NCI-H128 (cell line): ENCODE measurements at regions not wholly inside any gene's neighbourhood (a gene's known extent, or its start where the extent isn't known, plus 50 kb on each side); places are given as distances from the start of the nearest gene placed in this dataset.

Experiments used
- DNase-seq: peaks from one replicate; lab custom pipeline; 2025; ENCODE audit not compliant: unreplicated experiment; lab: John Stamatoyannopoulos, UW

DNA sequence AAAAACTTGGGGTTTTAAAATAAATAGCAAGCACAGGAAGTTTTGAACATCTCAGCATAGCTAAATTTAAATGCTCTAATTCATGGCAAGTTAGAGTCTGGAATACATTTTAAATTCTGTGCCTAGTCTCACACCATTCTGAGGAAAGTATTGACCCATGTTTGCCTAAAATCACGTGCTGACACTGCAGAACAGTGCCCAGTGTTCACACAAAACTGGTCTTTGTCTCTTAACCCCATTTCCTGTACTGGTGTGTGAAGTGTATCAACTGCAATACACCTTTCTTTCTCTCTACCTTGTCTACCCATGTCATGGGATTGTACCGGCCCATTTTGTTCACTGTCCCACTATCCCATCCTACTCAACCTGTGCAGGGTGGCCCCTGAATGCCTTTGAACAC, 749.7 kb upstream of the POM121L12 start:
- no peak for DNase-seq

DNA sequence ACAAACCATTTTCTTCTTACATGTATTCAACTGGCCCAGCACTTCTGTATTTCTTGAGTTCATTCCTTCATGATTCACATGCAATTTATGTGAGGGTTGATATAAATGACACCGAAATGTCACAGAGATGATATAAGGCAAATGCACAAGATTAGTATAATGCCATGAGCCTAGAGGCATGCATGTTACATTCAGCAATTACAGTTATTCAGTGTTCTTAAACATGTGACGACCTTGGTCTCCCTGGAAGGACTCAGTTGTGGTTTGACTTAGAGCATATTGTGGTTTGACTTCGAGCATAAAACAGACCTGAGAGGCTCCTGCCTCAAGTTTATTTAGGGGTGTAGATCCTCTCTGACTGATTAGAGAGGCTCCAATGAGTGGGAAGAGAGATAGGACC, 752.1 kb upstream of the POM121L12 start:
- no peak for DNase-seq

DNA sequence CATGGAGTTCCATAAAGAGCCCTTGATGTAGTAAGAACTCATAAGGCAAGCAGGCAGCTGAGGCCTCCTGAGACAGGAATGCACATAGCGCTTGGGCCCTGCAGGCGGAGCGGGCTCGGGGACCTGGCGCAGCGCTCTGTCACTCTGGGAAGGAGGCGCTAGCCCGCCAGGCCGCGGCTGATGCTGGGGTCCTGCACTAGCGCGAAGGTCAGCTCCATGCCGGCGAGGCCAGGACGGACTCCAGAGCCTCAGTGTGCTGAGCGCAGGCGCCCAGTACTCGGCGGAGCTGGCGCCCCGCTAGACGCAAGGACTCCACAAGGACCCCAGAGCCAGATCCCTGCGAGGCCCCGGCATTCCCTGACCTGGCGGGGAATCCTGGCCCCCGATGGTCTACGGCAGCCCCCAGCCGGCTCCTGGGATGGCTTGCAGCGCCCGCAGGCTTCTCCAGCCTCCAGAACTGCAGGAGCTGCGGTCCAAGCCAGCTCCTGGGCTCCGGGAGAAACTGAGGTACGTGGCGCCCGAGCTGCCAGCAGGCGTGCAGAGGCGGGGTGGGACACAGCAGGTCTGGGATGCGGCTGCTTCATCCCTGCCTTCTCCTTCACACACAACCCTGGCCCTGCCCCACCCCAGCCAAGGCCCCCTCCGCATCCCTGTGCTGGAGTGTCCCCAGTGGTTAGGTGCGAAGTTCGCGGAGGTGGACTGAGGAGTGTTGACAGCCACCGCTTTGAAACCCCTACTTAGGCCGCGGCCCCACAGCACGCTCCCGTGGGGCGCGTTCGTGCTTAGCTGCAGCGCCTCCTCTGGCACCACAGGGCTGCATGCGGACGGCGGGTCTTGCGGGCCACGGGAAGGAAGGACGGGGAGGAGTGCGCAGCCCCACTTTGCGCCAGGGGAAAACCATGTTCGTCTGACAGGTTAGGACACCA, 761.5 kb upstream of the POM121L12 start:
- no peak for DNase-seq

DNA sequence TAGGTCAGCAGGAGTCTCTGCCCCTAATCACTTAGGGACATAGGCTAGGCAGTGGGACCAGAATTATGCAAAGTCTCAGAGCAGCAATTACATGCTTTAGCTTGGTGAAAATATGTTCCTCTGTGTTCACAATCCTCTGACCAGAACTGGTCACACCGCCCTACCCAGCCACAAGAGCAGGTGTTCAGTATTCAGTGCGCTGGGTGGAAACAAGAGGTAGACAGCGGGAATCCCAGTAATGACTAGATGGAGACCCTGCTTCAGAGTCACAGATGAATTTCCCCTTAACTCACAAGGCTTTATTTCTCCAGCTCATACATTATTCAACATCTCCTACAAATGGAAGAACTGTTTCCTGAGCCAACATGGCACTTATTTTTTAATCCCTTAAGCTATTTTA, 763.7 kb upstream of the POM121L12 start:
- DNase-seq = no peak

DNA sequence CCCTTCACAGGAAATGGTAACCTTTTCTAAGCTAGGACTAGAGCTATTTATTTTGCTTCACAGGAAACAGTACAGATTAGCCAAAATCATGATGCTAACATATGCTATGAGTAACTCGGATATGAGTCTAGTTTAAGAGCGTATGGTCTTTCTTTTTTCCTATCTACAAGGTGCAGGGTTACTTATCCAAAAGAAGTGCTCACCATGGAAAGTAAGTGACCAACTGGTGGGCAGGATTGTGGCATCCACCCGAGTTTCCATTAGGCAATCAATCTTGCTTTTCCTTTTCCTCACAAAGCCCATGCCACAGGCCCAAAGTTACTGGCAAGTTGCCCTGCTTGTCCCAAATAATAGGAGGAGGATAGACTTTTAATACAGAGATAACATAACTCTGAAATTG, 765.1 kb upstream of the POM121L12 start:
- no peak for DNase-seq

DNA sequence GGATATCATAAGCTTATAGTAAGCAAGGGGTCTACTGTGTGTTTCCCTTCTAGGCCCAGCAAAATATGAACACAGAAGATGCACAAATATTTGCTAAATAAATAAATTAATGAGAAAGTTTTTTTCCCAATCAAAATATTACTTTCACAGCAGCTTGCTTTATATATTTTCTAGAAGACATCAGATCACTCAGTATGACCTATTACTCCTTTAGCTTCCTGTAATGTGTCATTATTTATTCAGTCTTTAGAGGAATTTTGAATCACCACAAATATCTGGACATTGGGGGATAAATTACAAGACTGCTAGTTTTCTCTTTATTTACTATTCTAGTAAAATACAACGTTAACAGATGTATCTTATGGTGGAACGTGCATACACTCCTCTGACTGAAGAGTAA, 765.8 kb upstream of the POM121L12 start:
- DNase-seq = no peak

DNA sequence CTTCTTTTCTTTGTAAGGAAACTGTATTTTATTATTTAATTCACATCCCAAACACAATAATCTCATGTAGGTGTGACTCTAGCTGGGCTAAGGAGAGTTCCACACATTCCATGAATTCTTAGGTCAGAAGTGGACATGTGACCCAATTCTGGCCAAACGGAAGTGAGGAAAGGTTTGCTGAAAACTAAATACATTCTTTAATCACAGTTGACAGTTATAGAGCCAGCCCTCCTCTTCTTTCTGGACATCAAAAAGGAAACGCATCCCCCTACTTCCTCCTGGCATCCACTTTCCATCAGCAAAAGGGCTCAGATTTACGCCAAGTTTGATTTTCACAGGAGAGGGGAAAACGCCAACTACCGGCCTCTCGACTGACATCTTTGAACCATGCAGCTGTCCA, 774.4 kb upstream of the POM121L12 start:
- DNase-seq = no peak

DNA sequence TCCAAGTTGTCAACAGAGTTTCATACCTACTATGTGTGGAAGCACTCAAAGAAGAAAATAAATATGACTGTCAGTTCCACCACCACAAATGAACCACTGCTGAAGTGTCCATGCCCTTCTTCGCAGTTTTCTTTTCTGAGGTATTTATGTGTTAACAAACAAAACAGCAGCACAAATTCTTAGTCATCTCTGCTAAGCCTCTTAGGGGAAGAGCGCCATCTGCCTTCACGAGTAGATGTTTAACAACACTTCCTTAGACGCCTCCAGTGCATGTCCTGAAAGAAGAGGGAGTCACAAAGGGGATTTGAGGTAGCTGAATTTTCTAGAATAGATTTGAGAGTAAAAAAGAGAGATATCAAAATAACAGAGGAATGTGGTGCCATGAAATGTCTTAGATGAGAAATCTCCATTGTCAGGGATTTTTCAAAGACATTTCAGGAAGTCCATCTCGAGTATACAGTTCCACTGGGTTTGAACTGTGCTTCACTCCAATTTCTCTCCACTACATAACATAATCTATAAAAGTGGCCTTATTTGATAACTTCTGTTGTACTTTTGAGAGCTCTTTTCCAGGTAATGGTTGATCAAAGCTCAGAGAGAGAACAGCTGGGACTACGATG, 775.3 kb upstream of the POM121L12 start:
- DNase-seq = no peak

DNA sequence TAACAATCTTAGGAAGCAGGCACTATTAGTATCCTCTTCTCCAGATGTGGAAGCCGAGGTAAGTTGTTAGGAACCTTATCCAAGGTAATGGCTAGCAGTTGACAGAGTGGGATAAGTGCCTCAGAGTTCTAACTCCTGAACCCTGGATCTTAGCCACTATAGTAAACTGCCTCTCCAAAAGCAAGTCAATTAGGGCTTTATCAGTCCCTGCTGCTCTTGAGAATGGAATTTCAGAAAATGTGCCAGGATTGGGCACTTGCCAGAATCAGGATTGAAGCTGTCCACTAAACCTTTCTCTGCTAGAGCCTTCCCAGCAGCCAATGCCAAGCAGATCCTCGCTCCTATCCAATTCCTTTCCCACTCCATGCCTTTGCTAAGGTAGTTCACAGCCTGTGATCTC, 777.5 kb upstream of the POM121L12 start:
- DNase-seq = no peak

DNA sequence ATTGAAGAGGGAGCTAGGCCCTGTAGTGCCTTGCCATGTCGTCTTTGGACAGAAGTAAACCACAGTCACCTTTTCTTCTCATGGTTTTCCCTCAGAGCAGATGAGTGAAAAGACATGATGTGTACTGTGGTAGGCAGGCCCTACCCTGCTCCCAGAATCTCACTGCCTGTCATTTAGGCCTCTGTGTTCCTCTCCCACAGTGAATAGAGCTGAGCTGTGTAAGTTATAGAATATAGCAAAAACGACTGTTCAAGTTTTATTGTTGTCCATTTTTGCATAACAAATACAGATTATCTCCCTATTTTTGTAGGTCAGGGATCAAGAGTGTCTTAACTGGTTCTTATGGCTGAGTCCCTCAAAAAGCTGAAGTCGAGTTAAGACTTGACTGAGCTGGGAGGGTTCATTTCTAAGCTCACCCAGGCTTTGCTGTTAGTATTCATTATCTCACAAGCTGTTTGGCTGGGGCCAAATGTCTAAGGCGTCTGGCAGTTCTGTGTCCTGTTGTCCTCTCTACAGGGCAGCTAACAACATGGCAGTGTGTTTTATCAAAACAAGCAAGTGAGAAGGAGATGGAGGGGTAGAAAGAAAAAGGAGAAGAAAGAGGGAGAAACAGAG, 780.9 kb upstream of the POM121L12 start:
- DNase-seq = no peak

DNA sequence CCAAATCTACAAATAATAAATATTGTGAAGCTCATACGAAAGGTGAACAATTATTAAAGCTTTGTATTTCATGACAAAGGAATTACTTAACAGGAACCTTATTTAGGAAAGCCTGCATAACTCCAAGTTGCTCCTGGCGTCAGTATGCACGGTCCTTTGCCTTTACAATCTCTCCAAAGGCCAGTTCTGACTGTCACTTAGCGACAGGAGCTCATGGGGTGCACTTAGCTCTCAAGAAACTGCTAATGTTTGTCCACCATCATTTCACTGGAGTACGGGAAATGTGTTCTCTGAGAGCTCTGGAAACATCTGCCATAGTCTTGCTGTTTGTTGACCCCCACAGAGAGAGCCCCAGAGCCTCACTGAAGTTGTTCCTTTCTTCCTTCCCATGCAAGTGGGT, 781.5 kb upstream of the POM121L12 start:
- DNase-seq = no peak

DNA sequence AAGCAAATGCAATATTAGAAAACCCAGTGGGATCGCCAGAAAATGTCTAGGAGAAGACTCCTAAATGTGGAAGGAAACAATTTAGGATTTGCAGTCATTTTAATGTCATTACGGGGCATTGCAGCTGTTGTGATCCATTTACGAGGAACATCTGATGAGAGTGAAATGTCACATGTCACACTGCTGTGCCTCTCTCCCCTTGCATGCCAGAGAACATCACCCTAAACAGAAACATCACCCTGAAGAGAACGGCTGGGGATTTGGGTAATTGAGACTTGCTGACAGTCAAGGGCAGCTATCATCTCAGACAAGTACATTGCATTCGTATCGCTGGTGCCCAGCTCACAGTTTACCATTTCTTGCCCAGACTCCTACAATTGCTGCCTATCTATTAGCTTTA, 785.7 kb upstream of the POM121L12 start:
- DNase-seq = no peak

DNA sequence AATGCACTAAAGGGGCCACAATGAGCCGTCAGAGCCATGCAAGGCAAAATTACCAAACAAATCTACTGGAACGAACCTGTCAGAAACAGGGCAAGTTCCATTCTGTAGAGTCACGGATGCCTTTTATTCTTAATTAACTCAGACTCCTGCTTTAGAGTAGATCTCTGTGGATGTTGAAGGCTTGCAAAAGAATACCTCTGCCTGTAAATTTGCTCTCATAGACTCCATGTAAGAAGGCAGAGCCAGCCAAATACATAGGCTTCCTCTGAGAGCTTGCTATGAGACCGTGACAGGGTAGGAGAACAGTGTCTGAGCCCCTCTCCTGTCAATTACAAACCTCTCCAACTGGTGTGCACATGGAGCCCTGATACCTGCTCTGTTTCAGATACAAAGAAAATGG, 787.9 kb upstream of the POM121L12 start:
- no peak for DNase-seq

DNA sequence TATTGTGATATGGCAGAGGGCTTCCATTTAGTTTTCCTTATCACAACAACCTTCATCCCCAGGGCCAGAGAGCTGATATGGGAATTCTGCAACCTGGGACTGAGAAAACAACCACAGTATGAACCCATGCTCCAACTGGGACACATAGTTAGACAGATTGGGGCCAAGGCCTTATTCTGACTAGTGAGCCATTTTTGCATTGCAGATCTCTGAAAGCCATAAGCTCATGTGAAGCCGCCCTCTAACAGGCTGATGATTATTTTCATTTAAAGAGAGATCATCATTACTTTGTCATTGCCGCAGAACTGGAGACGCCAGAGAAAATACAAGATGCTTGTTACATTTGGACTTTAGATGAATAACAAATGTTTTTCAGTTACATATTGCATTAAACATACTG, 791.7 kb upstream of the POM121L12 start:
- no peak for DNase-seq

DNA sequence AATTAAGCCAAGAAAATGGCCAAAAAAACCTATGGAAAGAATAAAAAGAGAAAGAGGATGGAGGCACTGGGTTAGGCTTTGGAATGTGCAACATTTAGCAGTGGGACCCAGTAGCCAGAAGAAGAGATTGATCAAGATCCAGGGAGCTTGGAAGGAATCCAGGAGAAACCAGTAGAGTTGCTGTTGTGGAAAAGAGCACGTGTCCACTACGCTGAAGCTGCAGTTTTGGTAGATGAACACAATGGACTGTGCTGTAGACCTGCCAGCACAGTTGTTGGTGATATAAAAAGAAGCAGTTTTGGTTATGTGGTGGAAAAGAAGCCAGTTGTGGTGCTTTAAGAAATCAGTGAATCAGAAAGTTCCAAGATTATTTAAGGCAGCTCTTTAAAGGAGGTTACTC, 802.2 kb upstream of the POM121L12 start:
- DNase-seq = no peak

DNA sequence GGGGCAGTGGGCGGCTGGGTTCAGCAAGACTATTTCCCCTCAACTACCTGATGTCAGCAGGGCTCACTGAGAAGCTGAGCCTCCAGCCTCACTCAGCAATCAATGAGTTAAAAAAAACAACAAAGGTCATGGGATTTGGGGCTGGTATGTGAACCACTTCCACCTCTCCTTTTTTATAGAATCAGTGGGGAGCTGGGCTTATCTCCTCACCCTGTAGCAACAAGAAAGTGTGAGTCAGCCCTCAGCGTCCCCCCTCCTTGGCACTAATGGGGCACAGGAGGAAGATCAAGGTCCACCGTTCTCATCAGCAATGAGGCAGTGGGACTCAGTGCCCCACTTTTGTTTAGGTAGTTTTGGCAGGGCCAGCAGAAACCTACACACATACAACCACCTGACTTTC, 823.5 kb upstream of the POM121L12 start:
- DNase-seq = no peak

DNA sequence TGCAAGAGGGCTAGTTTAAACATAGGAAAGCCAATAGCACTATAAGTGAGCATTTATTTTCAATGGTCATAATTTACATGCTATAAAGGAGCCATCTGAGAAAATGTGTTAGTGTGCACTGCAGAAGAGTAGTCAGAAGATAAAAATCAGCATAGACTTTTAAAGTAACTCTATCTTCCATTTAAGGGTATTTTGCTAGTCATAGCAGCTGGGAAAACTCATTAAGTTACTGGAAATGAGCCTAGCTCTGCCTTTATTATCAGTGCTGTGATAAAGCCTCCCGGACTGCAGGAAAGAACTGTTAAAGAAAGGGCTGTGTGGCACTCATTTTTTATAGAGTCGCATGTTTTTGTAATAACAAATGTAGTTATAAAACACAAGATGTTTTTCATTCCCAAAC, 825.8 kb upstream of the POM121L12 start:
- DNase-seq = no peak

DNA sequence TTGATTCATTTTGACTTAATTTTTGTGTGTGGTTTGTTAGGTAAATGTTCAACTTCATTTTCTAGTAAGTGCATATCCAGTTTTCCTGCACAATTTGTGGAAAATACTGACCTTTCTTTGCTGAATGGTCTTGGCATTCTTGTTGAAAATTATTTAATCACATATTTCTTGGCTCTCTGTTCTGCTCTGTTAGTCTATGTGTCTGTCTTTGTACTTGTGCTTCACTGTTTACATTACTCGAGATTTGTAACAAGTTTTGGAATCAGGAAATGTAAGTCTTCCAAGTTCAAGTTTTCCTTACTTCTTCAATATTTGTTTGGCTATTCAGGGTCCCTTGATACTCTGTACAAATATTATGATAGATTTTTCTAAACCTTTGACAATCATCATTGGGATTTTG, 838.2 kb upstream of the POM121L12 start:
- no peak for DNase-seq

DNA sequence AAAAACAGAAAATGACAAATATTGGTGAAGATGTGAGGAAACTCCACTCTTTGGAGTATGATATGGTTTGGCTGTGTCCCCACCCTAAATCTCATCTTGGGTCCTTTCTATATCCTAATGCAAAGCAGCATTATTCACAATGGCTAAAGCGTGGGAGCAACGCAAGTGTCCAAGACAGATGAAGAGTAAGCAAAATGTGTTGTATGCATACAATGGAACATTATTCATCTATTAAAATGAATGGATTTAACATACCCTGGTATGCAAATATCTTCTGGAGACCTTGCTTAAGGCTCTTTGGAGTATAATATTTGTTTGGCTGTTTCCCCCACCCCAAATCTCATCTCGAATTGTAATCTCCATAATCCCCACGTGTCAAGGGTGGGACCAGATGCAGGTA, 839.8 kb upstream of the POM121L12 start:
- DNase-seq = no peak

DNA sequence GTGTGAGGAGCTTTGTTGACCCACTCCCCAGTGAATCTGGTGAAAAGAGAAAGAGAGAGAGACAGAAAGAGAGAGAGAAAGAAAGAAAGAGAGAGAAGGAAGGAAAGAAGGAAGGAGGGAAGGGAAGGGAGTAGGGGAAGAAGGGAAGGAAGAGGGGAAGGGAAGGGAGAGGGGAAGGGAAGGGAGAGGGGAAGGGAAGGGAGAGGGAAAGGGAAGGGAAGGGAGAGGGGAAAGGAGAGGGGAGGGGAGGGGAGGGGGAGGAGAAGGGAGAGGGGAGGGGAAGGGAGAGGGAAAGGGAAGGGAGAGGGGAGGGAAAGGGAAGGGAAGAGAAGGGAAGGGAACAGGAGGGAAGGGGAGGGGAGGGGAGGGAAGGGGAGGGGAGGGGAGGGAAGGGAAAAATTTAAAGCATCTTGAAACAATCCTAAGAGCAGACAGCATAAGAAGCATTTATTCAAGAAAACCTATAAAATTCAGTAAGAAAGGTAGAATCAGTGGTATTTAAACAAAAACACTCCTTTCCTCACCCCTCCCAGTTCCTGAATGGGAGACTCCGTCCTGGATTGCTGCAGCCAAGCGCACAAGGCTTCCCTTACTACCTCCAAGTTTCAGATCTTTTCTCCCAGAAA, 846.2 kb upstream of the POM121L12 start:
- DNase-seq = no peak

DNA sequence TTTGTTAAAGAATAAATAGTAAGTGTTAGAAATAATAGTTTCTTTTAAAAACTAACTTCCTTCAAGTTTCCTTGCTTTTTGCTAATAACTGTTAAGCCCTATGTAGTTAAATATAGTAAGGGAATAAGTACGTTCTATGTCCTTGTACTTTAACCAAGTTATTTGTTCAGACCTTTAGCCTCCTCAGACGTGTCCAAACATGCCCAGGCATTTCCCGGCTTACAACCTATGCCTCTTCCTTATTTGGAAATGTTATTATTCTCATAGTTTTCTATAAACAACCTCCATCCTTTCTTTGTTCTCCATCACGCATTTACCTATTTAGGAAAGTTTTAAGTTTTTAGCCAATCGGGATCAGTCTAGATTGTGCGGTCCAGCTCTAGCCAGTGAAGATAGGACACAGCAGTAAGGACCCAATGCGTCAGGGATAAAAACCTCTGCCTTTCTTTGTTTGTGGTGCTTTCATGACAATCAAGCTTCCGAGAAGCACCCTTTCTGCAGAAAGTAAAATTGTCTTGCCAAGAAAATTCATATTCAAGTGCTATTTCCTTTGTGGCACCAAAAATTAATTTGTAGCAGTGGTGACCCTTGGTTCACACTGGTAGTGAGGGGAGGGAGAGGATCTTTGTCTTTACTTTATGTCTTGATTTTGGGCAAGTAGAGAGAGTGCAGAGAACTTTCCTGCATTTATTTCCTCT, 851.3 kb upstream of the POM121L12 start:
- DNase-seq = no peak
